IMR-90 (cell line): ENCODE measurements at regions not wholly inside any gene's neighbourhood (a gene's known extent, or its start where the extent isn't known, plus 50 kb on each side); places are given as distances from the start of the nearest gene placed in this dataset.

Experiments used
- ATAC-seq: fragments of 200-7000 bp; cut with Tn5 transposase; 2 replicates; pipeline ENCODE4 v1.9.1; 2020; ENCODE audit warnings: low read depth, mild to moderate bottlenecking, moderate library complexity
- BruUV-seq: library from RNA; stranded (reverse); fragments of 400-500 nt; replicated peaks from 2 replicates; lab custom pipeline; 2021; lab: Mats Ljungman, UMichigan
- CTCF ChIA-PET: fragments of 300-600 bp; formaldehyde crosslinking; extraction: SDS; loops from one replicate; lab custom pipeline; 2021; ENCODE audit warnings: antibody characterized with exemption; lab: Yijun Ruan, JAX
- POLR2A ChIA-PET: fragments of 300-600 bp; sonication (Branson Sonifier 250); formaldehyde crosslinking; loops from one replicate; lab custom pipeline; 2022; ENCODE audit warnings: antibody characterized with exemption; ENCODE audit not compliant: unreplicated experiment; lab: Charles Lee
- DNase-seq: peaks from one replicate; pipeline ENCODE4 v3.0.0; 2013
- H2AFZ ChIP-seq: replicated peaks from 2 replicates; pipeline ENCODE3; 2013; ENCODE audit warnings: low read length, mild to moderate bottlenecking; ENCODE audit not compliant: poor library complexity
- H2AK5ac ChIP-seq: 2 replicates; pipeline ENCODE4 v1.6.1; 2013; ENCODE audit warnings: low read depth, low read length, inconsistent platforms
- H2AK9ac ChIP-seq: replicated peaks from 2 replicates; pipeline ENCODE3; 2013; ENCODE audit warnings: mild to moderate bottlenecking, low read depth, low read length, moderate library complexity; ENCODE audit not compliant: poor library complexity
- H2BK120ac ChIP-seq: 2 replicates; pipeline ENCODE4 v1.6.1; 2013; ENCODE audit warnings: low read depth, low read length, inconsistent platforms
- H2BK15ac ChIP-seq: 3 replicates; pipeline ENCODE4 v1.6.1; 2013; ENCODE audit warnings: low read depth, low read length, inconsistent platforms
- H2BK20ac ChIP-seq: 2 replicates; pipeline ENCODE4 v1.6.1; 2013; ENCODE audit warnings: low read depth, mild to moderate bottlenecking, inconsistent platforms, low read length, moderate library complexity
- H2BK5ac ChIP-seq: 2 replicates; pipeline ENCODE4 v1.6.1; 2013; ENCODE audit warnings: mild to moderate bottlenecking, low read depth, low read length, inconsistent platforms; ENCODE audit not compliant: poor library complexity, severe bottlenecking
- H3K14ac ChIP-seq: replicated peaks from 2 replicates; pipeline ENCODE4 v1.6.1; 2013; ENCODE audit warnings: low read depth, low read length, inconsistent platforms
- H3K18ac ChIP-seq: 2 replicates; pipeline ENCODE4 v1.6.1; 2013; ENCODE audit warnings: low read depth, low read length, control low read depth
- H3K23ac ChIP-seq: 2 replicates; pipeline ENCODE4 v1.6.1; 2013; ENCODE audit warnings: low read depth, low read length, inconsistent platforms
- H3K27ac ChIP-seq: 2 replicates; pipeline ENCODE4 v1.5.1; 2013; ENCODE audit warnings: mild to moderate bottlenecking, control low read depth, low read length; ENCODE audit not compliant: insufficient read depth
- H3K27me3 ChIP-seq: 2 replicates; pipeline ENCODE4 v1.6.1; 2013; ENCODE audit warnings: low read length; ENCODE audit not compliant: control insufficient read depth, insufficient read depth
- H3K36me3 ChIP-seq: 2 replicates; pipeline ENCODE4 v1.6.1; 2013; ENCODE audit warnings: low read length, mixed read lengths; ENCODE audit not compliant: control insufficient read depth, insufficient read depth
- H3K4ac ChIP-seq: 2 replicates; pipeline ENCODE4 v1.6.1; 2013; ENCODE audit warnings: low read depth, low read length, inconsistent platforms
- H3K4me1 ChIP-seq: 2 replicates; pipeline ENCODE4 v1.6.1; 2013; ENCODE audit warnings: low read length, mixed read lengths; ENCODE audit not compliant: control insufficient read depth, insufficient read depth
- H3K4me2 ChIP-seq: 2 replicates; pipeline ENCODE4 v1.6.1; 2013; ENCODE audit warnings: low read depth, mild to moderate bottlenecking, control low read depth, low read length, moderate library complexity
- H3K4me3 ChIP-seq: 2 replicates; pipeline ENCODE4 v1.5.1; 2013; ENCODE audit warnings: low read depth, mild to moderate bottlenecking, control low read depth, low read length, moderate library complexity; ENCODE audit not compliant: insufficient read depth
- H3K56ac ChIP-seq: 2 replicates; pipeline ENCODE4 v1.6.1; 2013; ENCODE audit warnings: low read length, inconsistent platforms; ENCODE audit not compliant: insufficient read depth; ENCODE audit errors: extremely low read depth
- H3K79me1 ChIP-seq, 2 experiments: 2 replicates each; pipeline ENCODE4 v1.6.1; 2013; ENCODE audit warnings: low read length in 2 of 2, inconsistent platforms in 1 of 2, low read depth in 1 of 2
- H3K9ac ChIP-seq: 2 replicates; pipeline ENCODE4 v1.6.1; 2013; ENCODE audit warnings: low read depth, low read length, control low read depth
- H3K9me1 ChIP-seq: 2 replicates; pipeline ENCODE4 v1.6.1; 2013; ENCODE audit warnings: low read length, inconsistent platforms; ENCODE audit not compliant: insufficient read depth
- H3K9me3 ChIP-seq: 2 replicates; pipeline ENCODE4 v1.6.1; 2013; ENCODE audit warnings: low read length; ENCODE audit not compliant: control insufficient read depth, insufficient read depth
- H4K20me1 ChIP-seq: 2 replicates; pipeline ENCODE4 v1.6.1; 2013; ENCODE audit warnings: low read length, inconsistent platforms; ENCODE audit not compliant: insufficient read depth
- H4K5ac ChIP-seq: 2 replicates; pipeline ENCODE4 v1.6.1; 2013; ENCODE audit warnings: mild to moderate bottlenecking, low read depth, low read length, control low read depth
- H4K8ac ChIP-seq, 2 experiments: 2 replicates each; pipeline ENCODE4 v1.6.1; 2013; ENCODE audit warnings: low read depth in 2 of 2, low read length in 2 of 2, control low read depth in 1 of 2, inconsistent platforms in 1 of 2
- H4K91ac ChIP-seq: 2 replicates; pipeline ENCODE4 v1.6.1; 2013; ENCODE audit warnings: low read depth, low read length, inconsistent platforms; ENCODE audit not compliant: insufficient read depth
- BHLHE40 ChIP-seq: fragments of 150-350 bp; IDR thresholded peaks from 2 replicates; pipeline ENCODE4 v1.6.1; 2016; ENCODE audit warnings: mild to moderate bottlenecking, low read depth, low read length
- CHD1 ChIP-seq: IDR thresholded peaks from 2 replicates; pipeline ENCODE4 v1.6.1; 2012; ENCODE audit warnings: low read depth, low read length, improper control_type of control experiment
- MAFK ChIP-seq: IDR thresholded peaks from 2 replicates; pipeline ENCODE4 v1.6.1; 2012; ENCODE audit warnings: low read depth, low read length, improper control_type of control experiment
- MAZ ChIP-seq: IDR thresholded peaks from 2 replicates; pipeline ENCODE4 v1.6.1; 2012; ENCODE audit warnings: low read depth, mild to moderate bottlenecking, low read length, improper control_type of control experiment, moderate library complexity, borderline replicate concordance
- MXI1 ChIP-seq: IDR thresholded peaks from 2 replicates; pipeline ENCODE4 v1.6.1; 2012; ENCODE audit warnings: low read depth, mild to moderate bottlenecking, low read length, moderate library complexity, borderline replicate concordance
- NFE2L2 ChIP-seq: fragments of 150-350 bp; IDR thresholded peaks from 2 replicates; pipeline ENCODE4 v1.6.1; 2016; ENCODE audit warnings: low read depth, mild to moderate bottlenecking, low read length
- RAD21 ChIP-seq: IDR thresholded peaks from 2 replicates; pipeline ENCODE4 v1.6.1; 2012; ENCODE audit warnings: low read length, improper control_type of control experiment
- RFX5 ChIP-seq: IDR thresholded peaks from 2 replicates; pipeline ENCODE4 v1.8.0; 2012; ENCODE audit warnings: low read depth, mild to moderate bottlenecking, low read length, moderate library complexity
- SMC3 ChIP-seq: fragments of 150-350 bp; IDR thresholded peaks from 2 replicates; pipeline ENCODE4 v1.6.1; 2016; ENCODE audit warnings: low read depth, mild to moderate bottlenecking, antibody characterized with exemption, low read length, moderate library complexity
- USF2 ChIP-seq: fragments of 150-350 bp; IDR thresholded peaks from 2 replicates; pipeline ENCODE4 v1.6.1; 2017; ENCODE audit warnings: mild to moderate bottlenecking, antibody characterized with exemption, low read length, low read depth
- WGBS, 2 experiments: methylation state at CpG; one replicate each; pipeline versions ENCODE4 v1.1.5 to v1.1.7; 2013; ENCODE audit warnings: missing lambda C conversion rate in 2 of 2; ENCODE audit not compliant: insufficient read length in 1 of 2; ENCODE audit errors: extremely low coverage in 2 of 2; 5-methylcytosine and 5-hydroxymethylcytosine counted together
- dilution Hi-C: fragments of 300-500 bp; cut with HindIII; formaldehyde crosslinking; loops from one replicate; pipeline ENCODE4 v1.14.3; 2018; ENCODE audit warnings: low sequenced_read_pairs; ENCODE audit not compliant: unreplicated experiment
- in situ Hi-C: fragments of 300-500 bp; cut with MboI; formaldehyde crosslinking; loops from 3 replicates; pipeline ENCODE4 v1.14.3; 2019; ENCODE audit warnings: low sequenced_read_pairs, inconsistent platforms, mixed read lengths
- intact Hi-C: fragments of 100-400 bp; cut with micrococcal nuclease; formaldehyde crosslinking; loops from 2 replicates; pipeline ENCODE4 v1.10.0; 2022

- no peaks in the 10 kb centered on the region for H3K79me1 ChIP-seq
- no peak overlapping the region for H3K4ac ChIP-seq
- no peak overlapping the region for H3K23ac ChIP-seq
- H3K56ac ChIP-seq: no peak overlapping the region
- H4K5ac ChIP-seq: no peak overlapping the region
- in situ Hi-C loops: no loop called here
- H2BK15ac ChIP-seq: no peak overlapping the region
- H3K27ac ChIP-seq: no peak overlapping the region
- no peak overlapping the region for H3K9ac ChIP-seq
- H2AFZ ChIP-seq: no peak overlapping the region
- H3K4me3 ChIP-seq: no peak overlapping the region
- H2BK120ac ChIP-seq: no peak overlapping the region
- no peak overlapping the region for H4K8ac ChIP-seq
- H3K27me3 ChIP-seq: no peaks in the 10 kb centered on the region
- no peak overlapping the region for H3K4me2 ChIP-seq
- DNase-seq (no peak), ATAC-seq (no peak)
- TF ChIP-seq MAZ (no peak), BHLHE40 (no peak), NFE2L2 (no peak), USF2 (no peak), SMC3 (no peak), CHD1 (no peak), MAFK (no peak), RFX5 (no peak), RAD21 (no peak), MXI1 (no peak)
- dilution Hi-C loops: no loop called here
- no TSS peak for BruUV-seq
- no peak overlapping the region for H2BK20ac ChIP-seq
- H3K9me3 ChIP-seq: peaks cover 34% of the 10 kb centered on the region
- ChIA-PET CTCF (no interaction called here), POLR2A (no interaction called here)
- no peaks in the 10 kb centered on the region for H3K9me1 ChIP-seq
- H3K36me3 ChIP-seq: no peaks in the 10 kb centered on the region
- H2BK5ac ChIP-seq: no peak overlapping the region
- intact Hi-C loops: no loop called here
- no peaks in the 10 kb centered on the region for H4K20me1 ChIP-seq
- H2AK5ac ChIP-seq: no peak overlapping the region
- H3K14ac ChIP-seq: no peak overlapping the region
- WGBS, 2 experiments: 48% methylated on average over 8 of the region's 11 CpGs; no CpG with 5 or more reads in 1 of the 2 experiments
- H4K91ac ChIP-seq: no peak overlapping the region
- no peak overlapping the region for H2AK9ac ChIP-seq
- no peak overlapping the region for H3K18ac ChIP-seq
- no peaks in the 10 kb centered on the region for H3K4me1 ChIP-seq
Observed at GRCh38 chr10:128686630-128687278, 560.5 kb upstream of the MKI67 start.
